ENCODE measurements at regions not wholly inside any gene's neighbourhood (a gene's known extent, or its start where the extent isn't known, plus 50 kb on each side); places are given as distances from the start of the nearest gene placed in this dataset.

DNA sequence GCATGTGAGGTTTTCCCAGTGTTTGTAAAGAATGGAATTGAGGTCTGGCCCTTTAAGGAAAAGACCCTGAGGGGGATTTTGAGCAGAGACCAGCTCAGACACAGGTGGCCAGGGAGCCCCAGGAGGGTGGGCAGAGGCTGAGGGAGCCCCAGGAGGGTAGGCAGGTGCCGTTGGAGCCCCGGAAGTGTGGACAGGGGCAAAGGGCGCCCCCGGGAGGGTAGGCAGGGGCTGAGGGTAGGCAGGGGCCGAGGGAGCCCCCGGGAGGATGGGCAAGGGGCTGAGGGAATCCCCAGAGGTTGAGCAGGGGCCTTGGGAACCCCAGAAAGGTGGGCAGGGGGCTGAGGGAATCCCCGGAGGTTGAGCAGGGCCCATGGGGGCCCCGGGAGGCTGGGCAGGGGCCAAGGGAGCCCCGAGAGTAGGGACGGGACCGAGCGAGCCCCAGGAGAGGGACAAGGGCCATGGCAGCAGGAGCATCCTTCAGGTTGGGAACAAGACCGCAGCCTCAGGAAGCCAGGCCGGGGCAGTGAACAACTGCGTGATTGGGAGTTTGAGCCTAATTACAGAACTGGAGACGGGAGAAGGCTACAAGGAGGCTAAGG is 292.0 kb downstream of the BRD1 start:
- TF ChIP-seq ZFX (IDR thresholded peaks at IDR 0.05; ENCODE audit: borderline replicate concordance), result no peak
- no peak overlapping the region for H3K27ac ChIP-seq

DNA sequence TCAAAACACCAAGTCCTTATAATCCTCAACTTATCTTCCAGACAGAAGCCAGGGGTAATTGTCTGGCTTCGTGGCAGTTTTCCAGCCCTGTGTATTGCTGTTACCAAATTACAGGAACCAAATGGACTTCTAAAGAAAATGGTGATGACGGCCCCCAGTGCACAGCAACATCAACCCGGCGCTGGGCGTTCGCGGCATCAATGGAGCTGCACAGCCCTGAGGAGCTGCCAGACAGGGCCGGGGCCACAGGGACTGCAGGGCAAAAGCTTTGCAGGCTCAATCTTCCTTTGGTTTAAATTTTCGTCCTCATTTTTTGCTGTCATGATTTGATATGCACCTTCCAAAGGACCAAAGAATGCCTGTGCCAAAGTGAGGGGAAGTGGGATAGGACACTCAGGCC is 292.5 kb downstream of the BRD1 start:
- TF ChIP-seq, protein P1, sequence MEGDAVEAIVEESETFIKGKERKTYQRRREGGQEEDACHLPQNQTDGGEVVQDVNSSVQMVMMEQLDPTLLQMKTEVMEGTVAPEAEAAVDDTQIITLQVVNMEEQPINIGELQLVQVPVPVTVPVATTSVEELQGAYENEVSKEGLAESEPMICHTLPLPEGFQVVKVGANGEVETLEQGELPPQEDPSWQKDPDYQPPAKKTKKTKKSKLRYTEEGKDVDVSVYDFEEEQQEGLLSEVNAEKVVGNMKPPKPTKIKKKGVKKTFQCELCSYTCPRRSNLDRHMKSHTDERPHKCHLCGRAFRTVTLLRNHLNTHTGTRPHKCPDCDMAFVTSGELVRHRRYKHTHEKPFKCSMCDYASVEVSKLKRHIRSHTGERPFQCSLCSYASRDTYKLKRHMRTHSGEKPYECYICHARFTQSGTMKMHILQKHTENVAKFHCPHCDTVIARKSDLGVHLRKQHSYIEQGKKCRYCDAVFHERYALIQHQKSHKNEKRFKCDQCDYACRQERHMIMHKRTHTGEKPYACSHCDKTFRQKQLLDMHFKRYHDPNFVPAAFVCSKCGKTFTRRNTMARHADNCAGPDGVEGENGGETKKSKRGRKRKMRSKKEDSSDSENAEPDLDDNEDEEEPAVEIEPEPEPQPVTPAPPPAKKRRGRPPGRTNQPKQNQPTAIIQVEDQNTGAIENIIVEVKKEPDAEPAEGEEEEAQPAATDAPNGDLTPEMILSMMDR (IDR thresholded peaks at IDR 0.05), result no peak
- no peak for TF ChIP-seq ZFX (IDR thresholded peaks at IDR 0.05; ENCODE audit: borderline replicate concordance)
- no peak overlapping the region for H3K27ac ChIP-seq

DNA sequence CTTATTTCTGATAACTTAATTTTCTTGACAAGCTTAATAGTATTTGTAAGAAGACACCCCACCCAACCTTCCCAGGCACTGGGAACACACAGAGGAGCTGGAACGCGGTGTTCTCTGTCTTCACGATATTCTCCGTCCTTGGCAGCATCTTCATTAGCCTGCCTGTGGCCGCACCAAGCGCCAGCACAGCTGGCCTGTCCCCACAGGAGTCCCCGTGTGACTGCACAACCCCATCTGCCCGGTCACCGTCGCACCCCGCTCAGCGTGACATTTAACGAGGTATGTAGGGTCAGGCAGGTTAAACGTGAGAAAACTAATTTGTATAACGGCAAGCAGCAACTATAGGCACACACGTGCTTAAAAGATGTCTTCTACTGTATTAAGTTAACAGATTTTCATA is 293.3 kb downstream of the BRD1 start:
- H3K27ac ChIP-seq, result no peak overlapping the region
- TF ChIP-seq ZFX (IDR thresholded peaks at IDR 0.05; ENCODE audit: borderline replicate concordance), result no peak
- TF ChIP-seq, protein P1 (IDR thresholded peaks at IDR 0.05), result no peak

DNA sequence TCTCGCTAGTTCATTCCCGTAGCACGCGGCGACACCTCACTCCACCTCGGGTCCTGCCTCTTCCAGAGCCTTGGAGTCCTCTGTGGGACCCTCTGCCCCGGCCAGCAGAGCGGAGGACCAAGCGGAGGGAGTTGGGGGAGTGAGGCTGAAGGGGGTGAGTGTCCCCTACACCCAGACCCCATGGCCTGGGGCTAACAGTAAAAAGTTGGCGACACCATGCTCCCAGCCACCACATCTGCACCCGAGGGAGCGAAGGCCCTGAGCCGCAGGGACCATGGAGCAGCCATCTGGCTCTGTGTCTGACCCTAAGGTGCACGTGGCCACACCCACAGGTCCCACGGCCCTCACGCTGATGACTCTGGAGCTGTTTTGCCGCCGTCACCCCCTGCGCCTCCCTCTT is 293.8 kb downstream of the BRD1 start:
- no peak overlapping the region for H3K27ac ChIP-seq
- TF ChIP-seq ZFX (IDR thresholded peaks at IDR 0.05; ENCODE audit: borderline replicate concordance), result no peak
- TF ChIP-seq, protein P1 (IDR thresholded peaks at IDR 0.05), result no peak

DNA sequence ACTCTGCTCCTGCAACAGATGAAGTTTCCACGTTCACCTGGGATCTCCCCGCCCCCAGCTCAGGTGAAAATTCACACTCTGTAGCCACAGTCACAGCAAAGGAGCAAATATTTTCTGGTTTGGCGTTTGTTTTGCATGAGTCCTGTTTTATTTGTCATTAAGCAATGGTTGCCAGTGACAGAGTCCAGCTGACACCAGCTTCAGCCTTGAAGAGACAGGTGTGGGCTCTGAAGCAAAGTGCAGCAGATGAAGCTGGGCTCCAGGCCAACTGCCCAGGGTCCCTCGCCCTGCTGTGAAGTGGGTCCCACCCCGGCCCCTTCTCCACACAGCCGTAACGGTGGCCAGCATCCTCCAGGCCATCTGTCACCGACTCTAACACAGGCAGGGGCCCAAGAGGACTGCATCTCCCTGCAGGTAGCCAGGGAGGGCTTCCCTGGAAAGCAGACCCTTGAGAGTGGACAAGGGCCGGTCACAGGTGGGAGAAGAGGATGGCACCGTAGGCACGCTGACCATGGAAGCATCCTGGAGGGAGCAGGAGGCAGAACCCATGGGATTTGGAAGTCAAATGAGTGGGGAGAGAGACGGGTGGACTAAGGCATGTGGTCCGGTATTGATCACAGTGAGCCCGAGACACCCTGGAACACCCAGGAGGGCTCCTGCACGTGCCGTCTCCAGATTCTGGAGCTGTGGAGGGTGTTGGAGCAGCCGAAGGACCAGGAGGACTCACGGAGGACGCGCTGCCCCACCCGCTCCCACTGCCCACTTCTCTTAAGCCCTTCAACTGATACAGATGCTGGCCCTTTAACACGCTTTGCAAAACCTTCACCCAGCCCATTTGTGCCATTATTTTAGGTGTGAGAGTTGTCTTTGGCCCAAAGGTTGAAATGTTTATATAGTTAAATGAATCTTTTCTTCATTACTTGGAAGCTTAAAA is 294.5 kb downstream of the BRD1 start:
- TF ChIP-seq, protein P1 (IDR thresholded peaks at IDR 0.05), result no peak
- TF ChIP-seq ZFX (IDR thresholded peaks at IDR 0.05; ENCODE audit: borderline replicate concordance), result no peak
- H3K27ac ChIP-seq, result no peak overlapping the region

DNA sequence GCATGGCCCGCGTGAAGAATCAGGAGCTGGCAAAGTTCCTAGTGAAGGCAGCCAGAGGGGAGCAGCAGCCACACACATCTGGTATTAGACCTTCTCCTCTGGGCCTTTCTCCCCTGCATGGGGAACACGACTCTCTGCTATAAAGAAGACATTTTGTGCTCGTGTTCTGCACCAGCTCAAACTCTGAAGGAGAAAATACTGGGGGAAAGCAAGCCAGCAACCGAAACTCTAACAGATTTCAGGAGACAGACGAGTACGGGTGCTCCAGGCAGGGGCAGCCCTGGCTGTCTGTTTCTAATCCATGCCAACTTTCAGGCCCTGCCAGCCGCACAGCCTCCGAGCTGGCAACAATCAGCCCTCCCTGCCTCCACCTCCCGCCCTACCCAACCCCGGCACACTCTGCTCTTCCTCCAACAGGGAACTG is 296.3 kb downstream of the BRD1 start:
- TF ChIP-seq, protein P1 (IDR thresholded peaks at IDR 0.05), result no peak
- TF ChIP-seq ZFX (IDR thresholded peaks at IDR 0.05; ENCODE audit: borderline replicate concordance), result no peak
- no peak overlapping the region for H3K27ac ChIP-seq

DNA sequence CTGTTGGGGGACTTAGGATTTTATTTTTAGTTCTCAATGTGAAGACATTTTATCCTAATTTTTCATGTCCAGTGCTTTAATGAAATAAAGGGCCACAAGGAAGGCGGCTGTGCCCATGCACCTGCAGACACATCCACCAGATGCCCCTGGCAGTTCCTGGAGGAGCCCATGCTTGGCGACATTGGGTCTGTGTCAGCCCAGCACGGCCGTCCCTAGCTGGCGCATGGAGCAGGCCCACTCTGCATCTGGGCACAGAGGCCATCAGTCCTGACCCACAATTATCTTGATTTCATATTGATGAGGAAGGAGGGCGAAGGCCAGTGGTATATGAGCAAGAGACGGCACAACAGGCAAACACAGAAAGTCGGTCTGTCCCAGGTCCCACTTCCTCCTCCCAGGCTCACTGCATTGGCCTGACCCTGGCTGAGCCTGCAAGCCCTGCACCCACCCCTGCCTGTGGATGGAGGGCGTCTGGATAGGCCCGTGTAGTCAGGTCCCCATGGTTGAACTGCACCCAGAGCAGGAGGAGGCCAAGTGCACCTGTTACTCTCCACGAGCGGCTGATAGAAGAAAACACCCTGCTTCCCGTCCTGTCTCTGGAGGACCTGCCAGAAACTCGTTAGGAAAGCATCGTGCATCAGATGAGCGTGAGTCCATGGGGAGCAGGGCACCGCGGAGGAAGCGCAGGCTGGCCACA is 296.9 kb downstream of the BRD1 start:
- H3K27ac ChIP-seq, result no peak overlapping the region
- no peak for TF ChIP-seq ZFX (IDR thresholded peaks at IDR 0.05; ENCODE audit: borderline replicate concordance)
- TF ChIP-seq, protein P1 (IDR thresholded peaks at IDR 0.05), result no peak
